ENCODE measurements at regions not wholly inside any gene's neighbourhood (a gene's known extent, or its start where the extent isn't known, plus 50 kb on each side); places are given as distances from the start of the nearest gene placed in this dataset.

- Mint-ChIP-seq H3K9me3 (ENCODE audit: unreplicated experiment) (no peaks in the 10 kb centered on the region), H3K36me3 (ENCODE audit: unreplicated experiment) (no peaks in the 10 kb centered on the region), H3K27me3 (ENCODE audit: unreplicated experiment) (peaks cover 4% of the 10 kb centered on the region), H3K27ac (ENCODE audit: unreplicated experiment) (no peak overlapping the region), H3K4me1 (ENCODE audit: low read depth, unreplicated experiment) (no peaks in the 10 kb centered on the region), H3K4me3 (ENCODE audit: unreplicated experiment) (no peak overlapping the region)
- no peak for TF ChIP-seq CTCF (IDR thresholded peaks at IDR 0.05; ENCODE audit: partially characterized antibody, unreplicated experiment)
- DNase-seq = no peak
Observed at GRCh38 chr7:119936836-119937235, 336.1 kb upstream of the KCND2 start.

- peaks cover 4% of the 10 kb centered on the region for H3K27me3 Mint-ChIP-seq (ENCODE audit: unreplicated experiment)
- H3K9me3 Mint-ChIP-seq (ENCODE audit: unreplicated experiment) = no peaks in the 10 kb centered on the region
- no peak for DNase-seq
- H3K4me3 Mint-ChIP-seq (ENCODE audit: unreplicated experiment) = no peak overlapping the region
- no peak for TF ChIP-seq CTCF (IDR thresholded peaks at IDR 0.05; ENCODE audit: partially characterized antibody, unreplicated experiment)
- H3K4me1 Mint-ChIP-seq (ENCODE audit: low read depth, unreplicated experiment) = no peaks in the 10 kb centered on the region
- no peak overlapping the region for H3K27ac Mint-ChIP-seq (ENCODE audit: unreplicated experiment)
- H3K36me3 Mint-ChIP-seq (ENCODE audit: unreplicated experiment) = no peaks in the 10 kb centered on the region
Observed at GRCh38 chr7:119937745-119938144, 335.2 kb upstream of the KCND2 start.

- no peaks in the 10 kb centered on the region for H3K4me1 Mint-ChIP-seq (ENCODE audit: low read depth, unreplicated experiment)
- H3K4me3 Mint-ChIP-seq (ENCODE audit: unreplicated experiment) = no peak overlapping the region
- peaks cover 2% of the 10 kb centered on the region for H3K27me3 Mint-ChIP-seq (ENCODE audit: unreplicated experiment)
- no peak for TF ChIP-seq CTCF (IDR thresholded peaks at IDR 0.05; ENCODE audit: partially characterized antibody, unreplicated experiment)
- no peak overlapping the region for H3K27ac Mint-ChIP-seq (ENCODE audit: unreplicated experiment)
- no peak for DNase-seq
- no peaks in the 10 kb centered on the region for H3K9me3 Mint-ChIP-seq (ENCODE audit: unreplicated experiment)
- no peaks in the 10 kb centered on the region for H3K36me3 Mint-ChIP-seq (ENCODE audit: unreplicated experiment)
Observed at GRCh38 chr7:119943942-119944600, 328.9 kb upstream of the KCND2 start.

- H3K27me3 Mint-ChIP-seq (ENCODE audit: unreplicated experiment) = peaks cover 2% of the 10 kb centered on the region
- no peak for DNase-seq
- no peaks in the 10 kb centered on the region for H3K36me3 Mint-ChIP-seq (ENCODE audit: unreplicated experiment)
- no peaks in the 10 kb centered on the region for H3K9me3 Mint-ChIP-seq (ENCODE audit: unreplicated experiment)
- no peaks in the 10 kb centered on the region for H3K4me1 Mint-ChIP-seq (ENCODE audit: low read depth, unreplicated experiment)
- no peak overlapping the region for H3K27ac Mint-ChIP-seq (ENCODE audit: unreplicated experiment)
- TF ChIP-seq CTCF (IDR thresholded peaks at IDR 0.05; ENCODE audit: partially characterized antibody, unreplicated experiment) = no peak
- no peak overlapping the region for H3K4me3 Mint-ChIP-seq (ENCODE audit: unreplicated experiment)
Observed at GRCh38 chr7:119944601-119944972, 328.4 kb upstream of the KCND2 start.

GRCh38 chr7:119945822-119946221 lies 327.2 kb upstream of the KCND2 start:
- H3K27me3 Mint-ChIP-seq (ENCODE audit: unreplicated experiment) = peaks cover under 1% of the 10 kb centered on the region
- TF ChIP-seq CTCF (IDR thresholded peaks at IDR 0.05; ENCODE audit: partially characterized antibody, unreplicated experiment) = no peak
- no peaks in the 10 kb centered on the region for H3K36me3 Mint-ChIP-seq (ENCODE audit: unreplicated experiment)
- no peak overlapping the region for H3K27ac Mint-ChIP-seq (ENCODE audit: unreplicated experiment)
- no peaks in the 10 kb centered on the region for H3K4me1 Mint-ChIP-seq (ENCODE audit: low read depth, unreplicated experiment)
- no peak for DNase-seq
- no peak overlapping the region for H3K4me3 Mint-ChIP-seq (ENCODE audit: unreplicated experiment)
- H3K9me3 Mint-ChIP-seq (ENCODE audit: unreplicated experiment) = no peaks in the 10 kb centered on the region

Data from glutamatergic neuron (in vitro differentiated cells).